ENCODE measurements at regions not wholly inside any gene's neighbourhood (a gene's known extent, or its start where the extent isn't known, plus 50 kb on each side); places are given as distances from the start of the nearest gene placed in this dataset.
"Not testable (repeated sequence)": the region's sequence is repeated elsewhere in the genome, so short reads cannot be mapped to it uniquely, and the experiment has no call there.

- H3K4me3 ChIP-seq (ENCODE audit: insufficient read depth, low read depth, low read length); H3K9me3 ChIP-seq (ENCODE audit: control insufficient read depth, low read length); H3K4me1 ChIP-seq (ENCODE audit: control insufficient read depth, insufficient read depth, low read length); H3K27me3 ChIP-seq (ENCODE audit: control insufficient read depth, insufficient read depth, low read length, poor library complexity, severe bottlenecking); H3K36me3 ChIP-seq (ENCODE audit: control insufficient read depth, insufficient read depth, low read length); H3K27ac ChIP-seq (ENCODE audit: insufficient read depth, low read depth, low read length, poor library complexity, severe bottlenecking): not testable (repeated sequence)
- 93% methylated on average over 14 of the region's 14 CpGs for WGBS, 2 experiments
These were observed 144.2 kb downstream of the ADRA2C start for GRCh38 chr4:3910161-3910950.

GRCh38 chr4:3911252-3911856, 145.2 kb downstream of the ADRA2C start:
- no peak overlapping the region for H3K4me3 ChIP-seq (ENCODE audit: insufficient read depth, low read depth, low read length)
- H3K9me3 ChIP-seq (ENCODE audit: control insufficient read depth, low read length), result no peaks in the 10 kb centered on the region
- H3K4me1 ChIP-seq (ENCODE audit: control insufficient read depth, insufficient read depth, low read length), result no peaks in the 10 kb centered on the region
- no peaks in the 10 kb centered on the region for H3K27me3 ChIP-seq (ENCODE audit: control insufficient read depth, insufficient read depth, low read length, poor library complexity, severe bottlenecking)
- H3K27ac ChIP-seq (ENCODE audit: insufficient read depth, low read depth, low read length, poor library complexity, severe bottlenecking), result no peak overlapping the region
- WGBS, 2 experiments, result 88 to 91% methylated on average over 19 of the region's 19 CpGs
- no peaks in the 10 kb centered on the region for H3K36me3 ChIP-seq (ENCODE audit: control insufficient read depth, insufficient read depth, low read length)

- not testable (repeated sequence) for H3K4me3 ChIP-seq (ENCODE audit: insufficient read depth, low read depth, low read length); H3K27ac ChIP-seq (ENCODE audit: insufficient read depth, low read depth, low read length, poor library complexity, severe bottlenecking); H3K36me3 ChIP-seq (ENCODE audit: control insufficient read depth, insufficient read depth, low read length); H3K27me3 ChIP-seq (ENCODE audit: control insufficient read depth, insufficient read depth, low read length, poor library complexity, severe bottlenecking); H3K9me3 ChIP-seq (ENCODE audit: control insufficient read depth, low read length); H3K4me1 ChIP-seq (ENCODE audit: control insufficient read depth, insufficient read depth, low read length)
- 93 to 94% methylated on average over 4 of the region's 4 CpGs for WGBS, 2 experiments
These were observed 148.3 kb downstream of the ADRA2C start for GRCh38 chr4:3914511-3914910.

GRCh38 chr4:3919509-3919908, 153.3 kb downstream of the ADRA2C start:
- not testable (repeated sequence) for H3K4me3 ChIP-seq (ENCODE audit: insufficient read depth, low read depth, low read length); H3K9me3 ChIP-seq (ENCODE audit: control insufficient read depth, low read length); H3K36me3 ChIP-seq (ENCODE audit: control insufficient read depth, insufficient read depth, low read length); H3K4me1 ChIP-seq (ENCODE audit: control insufficient read depth, insufficient read depth, low read length); H3K27me3 ChIP-seq (ENCODE audit: control insufficient read depth, insufficient read depth, low read length, poor library complexity, severe bottlenecking); H3K27ac ChIP-seq (ENCODE audit: insufficient read depth, low read depth, low read length, poor library complexity, severe bottlenecking)
- 58 to 69% methylated on average over 8 of the region's 9 CpGs for WGBS, 2 experiments

- not testable (repeated sequence) for H3K4me1 ChIP-seq (ENCODE audit: control insufficient read depth, insufficient read depth, low read length); H3K36me3 ChIP-seq (ENCODE audit: control insufficient read depth, insufficient read depth, low read length); H3K9me3 ChIP-seq (ENCODE audit: control insufficient read depth, low read length); H3K27me3 ChIP-seq (ENCODE audit: control insufficient read depth, insufficient read depth, low read length, poor library complexity, severe bottlenecking); H3K4me3 ChIP-seq (ENCODE audit: insufficient read depth, low read depth, low read length); H3K27ac ChIP-seq (ENCODE audit: insufficient read depth, low read depth, low read length, poor library complexity, severe bottlenecking)
- WGBS, 2 experiments, result 65 to 70% methylated on average over 2 to 3 of the region's 3 CpGs
These were observed 155.7 kb downstream of the ADRA2C start for GRCh38 chr4:3921902-3922301.

GRCh38 chr4:3925841-3926240, 159.7 kb downstream of the ADRA2C start:
- not testable (repeated sequence) for H3K4me3 ChIP-seq (ENCODE audit: insufficient read depth, low read depth, low read length); H3K36me3 ChIP-seq (ENCODE audit: control insufficient read depth, insufficient read depth, low read length); H3K9me3 ChIP-seq (ENCODE audit: control insufficient read depth, low read length); H3K27me3 ChIP-seq (ENCODE audit: control insufficient read depth, insufficient read depth, low read length, poor library complexity, severe bottlenecking); H3K4me1 ChIP-seq (ENCODE audit: control insufficient read depth, insufficient read depth, low read length); H3K27ac ChIP-seq (ENCODE audit: insufficient read depth, low read depth, low read length, poor library complexity, severe bottlenecking)
- WGBS, 2 experiments, result 47 to 59% methylated on average over 4 of the region's 4 CpGs

GRCh38 chr4:3926271-3926670, 160.1 kb downstream of the ADRA2C start:
- H3K36me3 ChIP-seq (ENCODE audit: control insufficient read depth, insufficient read depth, low read length); H3K4me1 ChIP-seq (ENCODE audit: control insufficient read depth, insufficient read depth, low read length); H3K4me3 ChIP-seq (ENCODE audit: insufficient read depth, low read depth, low read length); H3K27ac ChIP-seq (ENCODE audit: insufficient read depth, low read depth, low read length, poor library complexity, severe bottlenecking); H3K27me3 ChIP-seq (ENCODE audit: control insufficient read depth, insufficient read depth, low read length, poor library complexity, severe bottlenecking); H3K9me3 ChIP-seq (ENCODE audit: control insufficient read depth, low read length): not testable (repeated sequence)
- WGBS, 2 experiments, result 58 to 64% methylated on average over 8 to 10 of the region's 10 CpGs

- H3K27ac ChIP-seq (ENCODE audit: insufficient read depth, low read depth, low read length, poor library complexity, severe bottlenecking); H3K27me3 ChIP-seq (ENCODE audit: control insufficient read depth, insufficient read depth, low read length, poor library complexity, severe bottlenecking); H3K9me3 ChIP-seq (ENCODE audit: control insufficient read depth, low read length); H3K36me3 ChIP-seq (ENCODE audit: control insufficient read depth, insufficient read depth, low read length); H3K4me1 ChIP-seq (ENCODE audit: control insufficient read depth, insufficient read depth, low read length); H3K4me3 ChIP-seq (ENCODE audit: insufficient read depth, low read depth, low read length): not testable (repeated sequence)
- 74 to 79% methylated on average over 10 to 11 of the region's 11 CpGs for WGBS, 2 experiments
These were observed 161.0 kb downstream of the ADRA2C start for GRCh38 chr4:3926969-3927755.

- not testable (repeated sequence) for H3K36me3 ChIP-seq (ENCODE audit: control insufficient read depth, insufficient read depth, low read length); H3K9me3 ChIP-seq (ENCODE audit: control insufficient read depth, low read length); H3K4me1 ChIP-seq (ENCODE audit: control insufficient read depth, insufficient read depth, low read length); H3K27me3 ChIP-seq (ENCODE audit: control insufficient read depth, insufficient read depth, low read length, poor library complexity, severe bottlenecking); H3K27ac ChIP-seq (ENCODE audit: insufficient read depth, low read depth, low read length, poor library complexity, severe bottlenecking); H3K4me3 ChIP-seq (ENCODE audit: insufficient read depth, low read depth, low read length)
- WGBS, 2 experiments, result 92 to 95% methylated on average over 8 of the region's 8 CpGs
These were observed 163.2 kb downstream of the ADRA2C start for GRCh38 chr4:3929431-3929830.

- not testable (repeated sequence) for H3K4me1 ChIP-seq (ENCODE audit: control insufficient read depth, insufficient read depth, low read length); H3K4me3 ChIP-seq (ENCODE audit: insufficient read depth, low read depth, low read length)
These were observed 166.5 kb downstream of the ADRA2C start for GRCh38 chr4:3932734-3933133.

More at GRCh38 chr4:3932734-3933133, 166.5 kb downstream of the ADRA2C start:
- 33 to 37% methylated on average over 7 of the region's 8 CpGs for WGBS, 2 experiments
- H3K27ac ChIP-seq (ENCODE audit: insufficient read depth, low read depth, low read length, poor library complexity, severe bottlenecking); H3K9me3 ChIP-seq (ENCODE audit: control insufficient read depth, low read length); H3K36me3 ChIP-seq (ENCODE audit: control insufficient read depth, insufficient read depth, low read length); H3K27me3 ChIP-seq (ENCODE audit: control insufficient read depth, insufficient read depth, low read length, poor library complexity, severe bottlenecking): not testable (repeated sequence)

Data from ectodermal cell (in vitro differentiated cells).